Neural cell (in vitro differentiated cells): ENCODE measurements at regions not wholly inside any gene's neighbourhood (a gene's known extent, or its start where the extent isn't known, plus 50 kb on each side); places are given as distances from the start of the nearest gene placed in this dataset.

Experiments used
- EZH2 ChIP-seq: fragments of 200-600, 300-800 bp; shearing (Covaris generic), sonication (generic); IDR thresholded peaks from 2 replicates; pipeline ENCODE4 v1.6.1; 2014; ENCODE audit warnings: antibody characterized with exemption, low read length, borderline replicate concordance, mild to moderate bottlenecking; ENCODE audit not compliant: insufficient read depth, poor library complexity, severe bottlenecking
- TF ChIP-seq, protein P1 (sequence below): fragments of 450-650 bp; IDR thresholded peaks from 2 replicates; pipeline ENCODE4 v1.5.1; 2014; ENCODE audit warnings: antibody characterized with exemption, mild to moderate bottlenecking, moderate library complexity; ENCODE audit not compliant: poor library complexity, severe bottlenecking

DNA sequence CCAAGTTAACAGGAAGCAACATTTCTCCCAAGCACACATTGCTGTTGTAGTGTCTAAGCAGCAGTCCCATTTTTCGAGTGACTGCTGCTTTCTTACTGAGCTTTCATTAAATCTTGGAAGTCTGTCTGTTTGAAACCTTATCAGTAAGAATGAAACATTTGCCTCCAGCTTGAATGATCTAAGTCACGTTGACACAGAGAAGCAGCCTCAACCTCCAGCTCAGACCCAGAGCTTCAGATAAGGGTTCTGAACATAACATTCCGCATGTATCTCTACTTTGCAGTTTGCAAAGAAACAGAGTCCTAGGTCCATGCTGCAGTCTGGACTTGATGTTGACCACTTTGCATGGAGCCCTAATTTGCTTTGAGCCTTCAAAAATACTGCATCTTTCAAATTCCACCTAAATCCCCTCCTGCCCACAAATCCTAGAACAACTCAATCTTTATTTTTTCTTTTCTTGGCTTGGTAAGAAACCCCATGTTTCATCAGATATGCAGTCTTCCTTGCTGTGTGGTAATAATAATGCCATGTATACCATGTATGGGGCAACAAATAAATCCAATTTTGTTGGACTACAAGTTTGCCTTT, 698.7 kb upstream of the IGFBP3 start:
- TF ChIP-seq, protein P1, sequence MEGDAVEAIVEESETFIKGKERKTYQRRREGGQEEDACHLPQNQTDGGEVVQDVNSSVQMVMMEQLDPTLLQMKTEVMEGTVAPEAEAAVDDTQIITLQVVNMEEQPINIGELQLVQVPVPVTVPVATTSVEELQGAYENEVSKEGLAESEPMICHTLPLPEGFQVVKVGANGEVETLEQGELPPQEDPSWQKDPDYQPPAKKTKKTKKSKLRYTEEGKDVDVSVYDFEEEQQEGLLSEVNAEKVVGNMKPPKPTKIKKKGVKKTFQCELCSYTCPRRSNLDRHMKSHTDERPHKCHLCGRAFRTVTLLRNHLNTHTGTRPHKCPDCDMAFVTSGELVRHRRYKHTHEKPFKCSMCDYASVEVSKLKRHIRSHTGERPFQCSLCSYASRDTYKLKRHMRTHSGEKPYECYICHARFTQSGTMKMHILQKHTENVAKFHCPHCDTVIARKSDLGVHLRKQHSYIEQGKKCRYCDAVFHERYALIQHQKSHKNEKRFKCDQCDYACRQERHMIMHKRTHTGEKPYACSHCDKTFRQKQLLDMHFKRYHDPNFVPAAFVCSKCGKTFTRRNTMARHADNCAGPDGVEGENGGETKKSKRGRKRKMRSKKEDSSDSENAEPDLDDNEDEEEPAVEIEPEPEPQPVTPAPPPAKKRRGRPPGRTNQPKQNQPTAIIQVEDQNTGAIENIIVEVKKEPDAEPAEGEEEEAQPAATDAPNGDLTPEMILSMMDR = no peak
- TF ChIP-seq EZH2 = no peak
